ENCODE measurements at regions not wholly inside any gene's neighbourhood (a gene's known extent, or its start where the extent isn't known, plus 50 kb on each side); places are given as distances from the start of the nearest gene placed in this dataset.

DNA sequence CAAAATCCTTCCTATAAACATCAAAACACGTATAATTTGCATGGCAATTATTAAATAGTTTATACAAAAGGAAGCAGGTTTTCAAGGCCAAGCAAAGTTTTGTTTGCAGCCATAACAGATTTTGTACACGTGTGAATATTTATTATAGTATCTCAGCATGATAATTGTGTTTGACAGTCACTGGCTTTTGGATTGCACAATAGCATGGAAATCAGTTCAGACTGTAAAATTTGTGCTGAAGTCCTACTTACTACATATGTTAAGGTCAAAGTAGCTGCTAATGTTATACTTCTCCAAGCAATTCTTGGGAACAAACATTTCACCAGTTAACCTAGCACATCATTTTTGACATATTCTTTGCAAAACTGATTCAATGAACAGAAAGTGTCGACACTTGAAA is 287.6 kb upstream of the POM121L12 start:
- TF ChIP-seq, protein P1, sequence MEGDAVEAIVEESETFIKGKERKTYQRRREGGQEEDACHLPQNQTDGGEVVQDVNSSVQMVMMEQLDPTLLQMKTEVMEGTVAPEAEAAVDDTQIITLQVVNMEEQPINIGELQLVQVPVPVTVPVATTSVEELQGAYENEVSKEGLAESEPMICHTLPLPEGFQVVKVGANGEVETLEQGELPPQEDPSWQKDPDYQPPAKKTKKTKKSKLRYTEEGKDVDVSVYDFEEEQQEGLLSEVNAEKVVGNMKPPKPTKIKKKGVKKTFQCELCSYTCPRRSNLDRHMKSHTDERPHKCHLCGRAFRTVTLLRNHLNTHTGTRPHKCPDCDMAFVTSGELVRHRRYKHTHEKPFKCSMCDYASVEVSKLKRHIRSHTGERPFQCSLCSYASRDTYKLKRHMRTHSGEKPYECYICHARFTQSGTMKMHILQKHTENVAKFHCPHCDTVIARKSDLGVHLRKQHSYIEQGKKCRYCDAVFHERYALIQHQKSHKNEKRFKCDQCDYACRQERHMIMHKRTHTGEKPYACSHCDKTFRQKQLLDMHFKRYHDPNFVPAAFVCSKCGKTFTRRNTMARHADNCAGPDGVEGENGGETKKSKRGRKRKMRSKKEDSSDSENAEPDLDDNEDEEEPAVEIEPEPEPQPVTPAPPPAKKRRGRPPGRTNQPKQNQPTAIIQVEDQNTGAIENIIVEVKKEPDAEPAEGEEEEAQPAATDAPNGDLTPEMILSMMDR (IDR thresholded peaks at IDR 0.05): no peak
- no peak for TF ChIP-seq POLR2A (IDR thresholded peaks at IDR 0.05)

All from lower leg skin (tissue), 3 donors.